Omental fat pad (tissue), 3 donors: ENCODE measurements at regions not wholly inside any gene's neighbourhood (a gene's known extent, or its start where the extent isn't known, plus 50 kb on each side); places are given as distances from the start of the nearest gene placed in this dataset.

ENCODE experiments used
- ATAC-seq: fragments of 150-250 bp; one replicate; pipeline ENCODE4 v1.9.1; 2016; ENCODE audit warnings: mild to moderate bottlenecking, moderate library complexity; ENCODE audit not compliant: low FRiP score
- DNase-seq: peaks from one replicate; pipeline ENCODE4 v3.0.0-alpha.2; 2019; ENCODE audit warnings: low spot score
- CTCF ChIP-seq, 3 donors: fragments of 450-650 bp; IDR thresholded peaks; one replicate each; pipeline ENCODE4 v1.5.1; 2016 to 2017; ENCODE audit warnings: antibody characterized with exemption in 3 of 3, mild to moderate bottlenecking in 3 of 3, moderate library complexity in 2 of 3

DNA sequence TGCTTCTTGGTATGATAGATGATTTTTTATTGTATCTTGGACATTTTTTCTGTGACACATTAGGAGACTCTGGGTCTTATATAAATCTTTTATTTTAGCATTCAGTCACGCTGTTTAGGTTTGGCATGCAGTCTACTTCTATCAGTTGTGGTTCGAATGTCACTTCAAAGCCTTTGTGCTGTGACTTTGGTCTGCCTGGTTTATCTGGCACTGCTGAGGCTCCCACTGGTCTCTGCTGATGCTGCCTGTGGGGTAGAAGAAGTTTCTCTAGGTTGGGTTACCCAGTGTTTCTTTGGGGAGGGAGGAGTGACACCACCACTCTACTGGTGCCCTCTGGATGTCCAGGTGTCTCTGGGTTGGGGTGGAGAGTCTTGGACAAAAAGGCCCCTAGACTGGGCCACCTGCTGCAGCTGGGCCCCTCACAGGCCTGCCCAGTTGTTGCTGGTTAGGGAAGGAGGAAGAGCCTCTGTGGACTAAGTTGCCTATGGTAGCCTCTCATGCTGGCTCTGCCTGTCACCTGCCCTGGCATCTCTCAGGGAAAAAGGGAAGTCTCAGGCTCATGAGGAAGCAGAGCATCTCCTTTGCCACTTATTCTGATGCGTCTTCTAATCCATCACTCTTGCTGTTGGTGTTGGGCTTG, 115.4 kb upstream of the HS6ST1 start:
- DNase-seq (no peak), ATAC-seq (no peak)
- no peak for TF ChIP-seq CTCF (IDR thresholded peaks at IDR 0.05)

DNA sequence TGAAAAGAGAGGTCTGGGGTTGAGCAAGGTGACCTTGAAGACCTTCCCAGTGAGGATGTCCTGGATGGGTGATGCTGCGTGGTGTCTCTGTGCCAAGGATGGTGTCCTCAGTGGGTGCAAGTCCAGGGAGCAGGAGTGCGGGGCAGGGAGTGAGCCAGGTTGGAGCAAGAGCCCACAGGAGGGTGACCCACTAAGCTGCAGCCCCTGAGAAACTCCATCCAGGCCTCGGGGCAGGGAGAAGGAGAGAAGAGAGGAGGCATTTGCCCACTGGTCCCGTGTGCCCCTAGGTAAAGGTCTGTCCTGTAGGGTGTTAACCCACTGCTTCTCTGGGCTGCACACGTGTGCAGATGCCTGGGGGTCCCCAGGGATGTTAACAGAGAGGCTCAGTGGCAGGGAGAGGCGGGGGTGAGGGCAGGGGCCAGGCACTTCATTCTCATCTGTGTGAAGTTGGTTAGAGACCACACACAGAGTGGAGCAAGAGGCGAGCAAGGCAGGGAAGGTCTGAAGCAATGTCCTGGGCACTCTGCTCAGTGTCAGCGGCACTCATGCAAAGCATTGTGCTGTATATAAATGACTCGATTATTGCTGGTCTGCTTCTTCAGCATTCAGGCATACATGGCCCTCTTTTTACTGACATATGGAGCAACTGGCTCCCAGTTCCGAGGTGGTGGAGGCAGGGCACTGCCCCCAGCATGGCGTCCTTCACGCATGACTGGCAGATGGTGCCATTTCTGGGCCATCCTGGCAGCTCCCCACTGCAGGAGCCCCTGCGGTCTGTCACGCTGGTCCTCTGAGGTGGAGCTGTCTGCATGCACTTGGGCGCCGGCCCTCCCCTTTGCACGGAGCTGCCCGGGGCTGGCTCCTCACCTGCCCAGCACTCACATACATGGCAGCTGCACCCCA, 117.2 kb upstream of the HS6ST1 start:
- ATAC-seq (no peak), DNase-seq (no peak)
- no peak for TF ChIP-seq CTCF (IDR thresholded peaks at IDR 0.05)

- DNase-seq (no peak), ATAC-seq (no peak)
- no peak for TF ChIP-seq CTCF (IDR thresholded peaks at IDR 0.05)
Measured at GRCh38 chr2:128436479-128437203, 118.0 kb upstream of the HS6ST1 start.

GRCh38 chr2:128437204-128437565, 118.5 kb upstream of the HS6ST1 start:
- TF ChIP-seq CTCF (IDR thresholded peaks at IDR 0.05): no peak
- DNase-seq (no peak), ATAC-seq (no peak)

DNA sequence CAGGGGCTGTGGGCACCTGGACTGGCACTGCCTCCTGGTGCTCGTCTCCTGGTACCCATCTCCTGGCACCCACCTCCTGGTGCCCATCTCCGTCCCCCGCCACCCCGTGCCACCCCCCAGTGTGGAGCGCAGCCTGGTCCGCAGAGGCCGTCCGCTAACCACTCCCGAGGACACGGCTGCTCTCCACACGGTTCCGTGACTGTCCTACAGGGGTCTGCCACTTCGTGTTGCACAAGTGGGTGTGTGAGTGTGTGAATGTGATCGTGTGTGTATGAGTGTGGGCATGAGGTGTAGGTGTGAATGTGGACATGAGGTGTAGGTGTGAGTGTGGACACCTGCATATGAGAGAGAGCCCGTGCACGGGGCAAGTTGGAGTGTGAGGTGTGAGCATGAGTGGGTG, 119.4 kb upstream of the HS6ST1 start:
- DNase-seq (no peak), ATAC-seq (no peak)
- no peak for TF ChIP-seq CTCF (IDR thresholded peaks at IDR 0.05)

DNA sequence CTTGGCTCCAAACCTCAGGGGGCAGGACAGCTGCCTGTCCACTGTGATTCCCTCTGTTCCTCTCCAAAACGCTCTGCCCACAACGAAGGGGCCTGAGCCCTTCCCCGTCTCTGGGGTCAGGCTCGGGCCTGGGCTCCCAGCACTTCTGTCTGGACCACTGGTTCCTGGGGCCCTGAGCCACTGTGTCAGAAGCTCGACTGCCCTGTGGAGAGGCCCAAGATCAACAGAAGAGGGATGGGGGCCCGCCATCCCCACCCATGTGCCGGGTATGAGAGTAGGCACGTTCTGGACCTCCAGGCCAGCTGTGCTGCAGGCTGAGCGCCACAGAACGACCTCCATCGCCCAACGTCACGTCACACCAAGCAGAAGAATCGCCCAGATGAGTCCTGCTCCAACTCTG, 119.9 kb upstream of the HS6ST1 start:
- no peak for TF ChIP-seq CTCF (IDR thresholded peaks at IDR 0.05)
- ATAC-seq: no peak
- no peak for DNase-seq
